NCI-H2196 (cell line): ENCODE measurements at regions not wholly inside any gene's neighbourhood (a gene's known extent, or its start where the extent isn't known, plus 50 kb on each side); places are given as distances from the start of the nearest gene placed in this dataset.
A peak's percentile ranks its signal among the peaks of the same experiment; 100 is the strongest.
"Not testable (repeated sequence)": the region's sequence is repeated elsewhere in the genome, so short reads cannot be mapped to it uniquely, and the experiment has no call there.

ENCODE experiments used
- DNase-seq: peaks from one replicate; lab custom pipeline; 2025; ENCODE audit not compliant: unreplicated experiment; lab: John Stamatoyannopoulos, UW

DNA sequence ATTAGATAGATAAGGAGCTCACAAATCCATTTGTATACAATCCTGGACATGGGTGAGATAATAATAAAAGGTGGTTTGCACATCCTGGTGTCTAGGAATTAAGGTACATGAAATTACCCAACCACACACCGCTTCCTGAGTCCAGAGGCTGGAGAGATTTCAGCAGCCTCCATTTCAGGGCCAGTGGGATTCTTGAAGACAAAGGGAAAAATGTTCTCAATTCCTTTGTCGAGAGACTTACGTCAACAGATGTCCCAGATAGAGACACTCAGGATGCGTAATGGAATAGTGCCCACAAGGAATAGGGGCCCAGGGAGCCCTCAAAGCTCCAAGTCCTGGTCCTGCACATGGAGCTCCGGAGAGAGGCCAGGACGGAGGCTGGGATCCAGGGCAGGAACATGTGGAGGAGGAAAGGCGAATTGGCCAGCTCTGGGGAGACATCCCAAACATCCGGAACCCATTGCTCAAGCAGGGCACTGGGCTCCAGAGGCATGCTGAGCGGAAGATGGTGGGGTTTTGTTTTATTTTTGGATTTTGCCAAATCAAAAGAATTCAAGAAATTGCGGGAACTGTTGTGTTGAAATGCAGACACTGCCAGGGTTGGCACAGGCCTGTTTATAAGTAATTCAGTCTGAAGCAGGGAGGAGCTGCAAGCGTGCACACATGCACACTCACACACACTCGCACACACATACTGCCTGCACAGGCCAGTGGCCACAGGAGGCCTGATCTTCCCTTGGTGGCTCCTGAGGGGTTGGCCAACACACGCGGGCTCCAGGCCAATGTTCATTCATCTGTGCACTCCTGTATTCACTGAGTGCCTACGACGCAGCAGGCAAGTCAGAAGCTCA is 97.2 kb downstream of the NOG start:
- no peak for DNase-seq

DNA sequence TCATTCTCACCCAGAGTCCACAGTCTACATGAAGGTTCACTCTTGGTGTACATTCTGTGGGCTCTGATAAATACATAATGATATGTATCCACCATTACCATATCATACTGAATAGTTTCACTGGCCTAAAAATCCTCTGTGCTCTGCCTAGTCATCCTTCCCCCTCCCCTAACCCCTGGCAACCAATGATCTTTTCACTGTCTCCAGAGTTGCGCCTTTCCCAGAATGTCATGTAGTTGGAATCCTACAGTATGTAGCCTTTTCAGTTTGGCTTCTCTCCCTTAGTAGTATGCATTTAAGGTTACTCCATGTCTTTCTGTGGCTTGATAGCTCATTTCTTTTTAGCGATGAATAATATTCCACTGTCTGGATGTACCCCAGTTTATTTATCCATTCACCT is 101.3 kb downstream of the NOG start:
- no peak for DNase-seq

DNA sequence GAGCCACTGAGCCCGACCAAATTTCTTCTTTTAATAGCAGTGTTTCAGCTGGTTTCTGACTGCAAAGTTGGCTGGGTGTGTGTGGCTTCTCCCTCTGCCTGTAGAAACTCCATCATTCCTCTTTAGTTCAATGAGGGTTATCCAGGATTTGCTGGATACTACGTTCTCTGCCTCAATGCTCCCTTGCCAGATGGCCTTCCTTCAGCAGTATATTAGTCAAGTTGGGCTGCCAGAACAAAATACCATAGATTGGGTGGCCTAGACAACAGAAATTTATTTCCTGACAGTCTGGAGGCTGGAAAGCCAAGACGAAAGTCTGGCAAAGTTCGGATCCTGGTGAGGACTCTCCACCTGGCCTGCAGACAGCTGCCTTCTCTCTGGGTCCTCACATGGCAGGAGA is 103.7 kb downstream of the NOG start:
- no peak for DNase-seq

DNA sequence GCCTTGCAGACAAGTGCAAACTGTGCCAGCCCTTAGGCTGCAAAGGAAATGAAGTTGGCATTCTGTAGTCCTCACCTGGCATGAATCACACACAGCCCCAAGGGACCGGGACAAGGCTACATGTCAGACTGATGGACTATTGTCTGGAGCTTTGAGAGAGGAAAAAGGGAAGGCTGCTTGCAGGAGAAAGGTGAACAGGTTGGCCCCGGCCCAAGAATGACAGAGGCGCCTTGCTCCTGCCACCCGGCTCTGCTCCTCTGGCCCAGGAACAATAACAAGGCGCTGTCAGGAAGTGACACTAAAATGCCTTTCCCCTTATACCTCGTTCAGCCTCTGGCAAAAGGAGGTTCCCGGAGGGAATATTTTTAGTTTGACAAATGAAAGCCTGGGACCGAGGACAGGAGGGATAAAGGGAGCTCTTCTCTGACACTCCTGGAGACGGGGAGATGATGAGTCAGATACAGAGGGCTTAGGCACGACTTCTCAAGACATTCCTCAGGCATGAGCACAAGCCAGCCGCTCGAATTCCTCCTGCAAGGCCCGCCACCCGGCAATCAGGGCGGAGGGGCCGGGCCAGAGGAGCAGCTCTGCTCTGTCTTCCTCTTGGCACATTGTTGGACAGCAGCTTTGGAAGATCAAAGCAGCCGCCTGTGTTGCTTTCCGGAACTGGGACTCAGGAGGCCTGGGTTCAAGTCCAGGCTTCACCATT is 105.8 kb downstream of the NOG start:
- DNase-seq = no peak

DNA sequence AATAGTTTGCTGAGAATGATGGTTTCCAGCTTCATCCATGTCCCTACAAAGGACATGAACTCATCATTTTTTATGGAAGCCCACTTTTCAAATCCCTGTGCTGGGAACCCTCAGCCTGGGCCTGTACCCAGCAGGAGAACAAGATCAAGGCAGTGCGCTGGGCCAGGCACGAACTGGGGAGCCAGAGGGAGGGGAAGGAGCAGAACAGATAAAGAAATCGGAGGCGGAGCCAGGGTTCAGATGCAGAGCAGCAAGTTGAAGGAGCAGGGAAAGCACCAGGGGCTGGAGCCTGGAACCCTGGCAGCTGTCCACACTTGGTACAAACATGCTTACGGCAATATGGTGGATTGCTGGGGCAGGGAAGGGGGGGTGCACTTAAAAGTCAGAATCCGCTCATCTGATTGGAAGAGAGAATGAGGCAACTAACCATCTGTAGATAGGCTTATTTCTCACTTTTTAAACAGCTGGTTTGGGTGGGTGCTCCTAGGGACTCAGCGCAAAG is 107.5 kb downstream of the NOG start:
- no peak for DNase-seq

DNA sequence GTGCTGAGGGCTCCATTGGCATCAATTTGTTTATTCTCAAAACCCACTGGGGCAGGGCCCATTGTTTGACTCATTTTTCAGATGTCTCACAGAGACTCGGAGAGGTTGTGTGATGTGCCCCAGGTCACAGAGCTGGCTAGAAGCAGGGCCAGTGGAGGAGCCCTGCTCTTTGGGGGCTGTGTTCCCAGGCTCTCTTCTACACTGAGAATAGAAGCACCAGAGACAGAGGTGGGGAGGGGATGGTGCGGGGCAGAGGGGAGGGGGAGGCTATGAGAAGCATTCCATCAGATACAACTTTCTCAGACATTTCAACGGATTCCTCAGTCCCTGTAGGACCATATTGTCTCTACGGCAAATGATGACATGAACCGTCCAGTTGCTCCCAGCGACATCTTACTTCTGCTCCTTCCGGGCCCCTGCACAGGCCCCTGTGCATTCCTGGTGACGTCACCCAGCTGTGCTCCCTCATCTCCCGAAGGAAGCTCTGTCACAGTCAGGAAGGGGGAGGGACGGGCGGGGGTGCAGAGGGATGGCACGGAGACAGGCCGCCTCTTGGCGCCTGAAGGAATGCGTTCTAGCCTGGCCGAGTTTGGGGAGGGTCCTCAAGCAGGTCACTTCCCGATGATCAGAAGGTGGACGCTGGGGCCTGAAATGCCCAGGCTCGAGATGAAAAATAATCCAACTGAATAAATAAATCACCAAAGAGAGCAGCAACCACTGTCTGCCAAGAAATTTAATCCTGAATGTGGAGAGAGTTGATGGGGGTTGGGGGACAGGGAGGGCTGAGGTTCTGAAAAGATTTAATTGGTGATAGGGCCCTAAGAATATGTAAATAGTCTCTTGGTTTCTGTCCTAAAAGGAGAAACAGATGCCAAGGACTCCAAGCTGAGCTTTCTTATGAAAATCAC is 114.1 kb downstream of the NOG start:
- no peak for DNase-seq

DNA sequence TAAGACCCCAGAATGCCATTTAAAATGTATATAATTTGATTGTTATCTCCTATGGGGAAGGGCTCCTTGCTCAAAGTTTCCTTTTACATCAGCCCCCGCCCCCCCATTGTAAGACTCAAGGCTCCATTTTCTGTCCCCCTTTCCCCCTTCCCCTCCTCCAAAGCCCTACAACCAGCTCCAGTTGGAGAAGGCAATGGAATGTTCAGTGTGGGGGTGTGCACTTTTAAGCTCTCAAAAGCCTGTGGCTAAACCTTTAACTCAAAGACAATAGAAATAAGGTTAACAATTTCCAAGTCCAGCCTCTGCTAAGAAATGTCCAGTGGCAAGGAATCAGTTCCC is 114.7 kb downstream of the NOG start:
- no peak for DNase-seq

DNA sequence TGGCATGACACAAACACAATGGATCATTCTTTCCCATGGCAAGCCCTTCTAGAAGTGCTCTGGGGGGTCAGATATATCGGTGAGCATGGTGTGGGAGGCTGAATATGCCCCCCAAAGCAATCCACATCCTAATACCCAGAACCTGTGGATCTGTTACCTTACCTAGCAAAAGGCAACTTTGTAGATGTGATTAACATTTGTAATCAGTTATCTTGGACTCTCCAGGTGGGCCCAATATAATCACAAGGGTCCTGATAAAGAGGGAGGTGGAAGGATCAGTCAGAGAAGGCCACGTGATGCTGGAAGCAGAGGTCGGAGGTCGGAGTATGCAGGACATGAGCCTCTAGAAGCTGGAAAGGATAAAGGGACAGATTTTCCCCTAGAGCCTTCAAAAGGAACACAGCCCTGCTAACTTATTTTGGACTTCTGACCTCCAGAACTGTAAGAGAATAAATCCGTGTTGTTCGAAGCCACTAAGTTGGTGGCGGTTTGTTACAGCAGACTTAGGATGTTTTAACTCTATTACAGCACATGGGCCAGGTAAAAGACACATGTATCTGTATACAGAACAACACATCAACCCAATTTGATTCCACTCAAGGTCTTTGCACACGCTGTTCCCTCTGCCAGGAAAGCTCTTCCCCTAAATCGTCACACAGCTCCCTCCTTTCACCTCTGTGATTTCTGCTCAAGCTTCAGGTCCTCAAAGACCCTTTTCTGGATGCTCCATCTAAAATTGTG is 115.3 kb downstream of the NOG start:
- no peak for DNase-seq

DNA sequence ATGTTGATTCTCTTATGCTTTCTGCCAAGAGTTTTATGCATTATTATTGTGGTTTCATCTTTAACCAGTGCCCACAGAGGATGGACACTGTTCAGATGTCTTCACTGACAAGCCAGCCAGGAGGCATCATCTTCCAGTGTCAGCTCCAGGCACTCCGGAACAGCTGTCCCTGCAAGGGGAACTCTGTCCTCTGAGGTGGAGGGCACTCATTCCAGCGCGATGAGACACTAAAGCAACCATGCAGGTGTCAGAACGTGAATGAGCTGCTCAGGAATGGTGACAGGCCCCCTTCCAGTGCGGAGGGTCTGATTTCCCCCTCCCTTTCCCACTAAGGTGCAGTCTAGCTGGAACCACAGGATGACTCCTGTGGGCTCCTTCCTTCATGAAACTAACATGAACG is 117.5 kb downstream of the NOG start:
- DNase-seq = no peak

DNA sequence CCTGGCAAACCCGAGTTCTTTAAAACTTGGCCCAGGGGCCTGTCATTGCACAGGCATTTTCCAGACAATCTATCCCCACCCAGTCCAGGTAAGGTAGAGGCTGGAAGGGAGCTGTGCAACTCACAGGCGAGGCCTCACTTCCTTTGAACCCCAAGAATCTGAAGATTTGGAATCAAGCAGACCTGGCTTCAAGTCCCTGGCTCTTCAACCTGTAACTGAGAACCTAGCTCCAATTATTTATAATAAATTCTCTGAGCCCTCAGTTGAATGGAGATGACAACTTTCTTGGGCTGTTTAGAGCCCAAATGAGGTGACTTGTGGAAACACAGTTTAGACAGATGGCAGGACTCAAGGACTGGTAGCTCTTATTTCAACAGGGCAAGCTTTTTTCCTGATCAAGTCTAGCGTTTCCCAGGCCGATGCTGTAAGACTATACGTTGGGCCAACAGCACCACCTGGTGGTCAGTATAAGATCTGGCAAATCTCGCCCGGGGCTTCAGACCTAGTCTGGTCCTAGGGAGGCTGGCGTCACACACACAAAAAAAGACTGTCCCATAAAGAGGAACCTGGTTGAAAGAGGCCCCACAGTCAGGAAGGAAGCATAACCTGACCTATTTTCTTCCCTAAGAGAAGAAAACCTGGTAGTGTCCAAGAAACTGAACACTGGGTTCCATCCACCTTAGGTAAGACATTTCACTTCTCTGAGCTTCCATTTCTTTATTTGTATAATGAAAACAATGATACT is 117.9 kb downstream of the C17orf67 start:
- DNase-seq = peak; percentile 83

DNA sequence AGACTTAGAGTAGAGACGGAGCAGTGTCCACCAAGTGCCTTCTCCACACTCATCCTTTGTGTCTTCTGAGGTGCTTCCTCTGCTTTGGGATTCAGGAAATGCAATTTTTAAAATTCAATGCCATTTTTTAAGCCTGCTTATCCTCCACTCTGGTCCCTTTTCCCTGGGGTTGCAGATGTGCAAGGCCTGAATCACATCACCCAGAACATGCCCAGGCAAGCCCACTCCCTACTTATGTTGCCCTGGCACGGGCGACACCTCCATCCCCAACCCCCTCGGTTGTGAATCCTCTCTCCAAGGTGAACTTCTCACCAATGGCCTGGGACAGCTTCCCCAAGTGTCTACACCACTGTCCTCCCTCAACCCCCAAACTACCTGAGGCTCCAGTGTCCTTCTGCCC is 116.2 kb downstream of the C17orf67 start:
- DNase-seq = no peak

DNA sequence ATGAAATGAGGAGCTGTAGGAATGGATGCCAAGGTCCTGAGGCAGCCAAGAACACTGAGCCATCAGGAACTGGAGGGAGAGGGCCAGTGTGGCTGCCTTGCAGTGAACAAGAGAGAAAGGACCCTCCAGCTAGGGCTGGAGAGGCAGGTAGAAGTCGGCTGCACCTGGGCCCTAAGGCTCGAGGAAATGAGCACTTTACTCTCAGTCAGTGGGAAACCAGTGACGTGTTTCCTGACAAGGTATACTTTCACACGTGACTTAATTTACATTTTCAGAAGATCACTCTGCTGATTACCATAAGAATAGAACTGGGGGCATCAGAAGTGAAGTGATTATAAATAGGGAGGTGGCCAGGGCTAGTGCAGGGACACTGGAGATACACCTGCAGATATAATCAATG is 115.2 kb downstream of the C17orf67 start:
- DNase-seq = no peak

DNA sequence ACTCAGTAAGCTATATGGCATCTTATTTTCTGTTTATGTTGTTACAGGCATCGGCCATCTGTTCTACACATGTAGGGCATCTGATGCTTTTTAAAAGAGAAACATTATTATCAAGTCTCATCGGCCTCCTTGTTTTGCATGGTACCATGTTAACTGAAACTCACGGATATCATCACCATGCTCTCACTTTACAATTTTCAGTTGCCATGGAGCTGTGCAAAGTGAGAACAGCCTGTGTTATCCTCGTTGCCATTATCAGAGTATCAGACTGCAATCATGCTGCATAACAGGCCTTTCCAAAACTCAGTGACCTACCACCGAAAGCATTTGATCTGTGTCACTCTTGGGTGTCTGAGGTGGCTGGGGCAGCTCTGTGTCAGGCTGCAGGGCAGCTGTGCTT is 110.3 kb downstream of the C17orf67 start:
- no peak for DNase-seq

DNA sequence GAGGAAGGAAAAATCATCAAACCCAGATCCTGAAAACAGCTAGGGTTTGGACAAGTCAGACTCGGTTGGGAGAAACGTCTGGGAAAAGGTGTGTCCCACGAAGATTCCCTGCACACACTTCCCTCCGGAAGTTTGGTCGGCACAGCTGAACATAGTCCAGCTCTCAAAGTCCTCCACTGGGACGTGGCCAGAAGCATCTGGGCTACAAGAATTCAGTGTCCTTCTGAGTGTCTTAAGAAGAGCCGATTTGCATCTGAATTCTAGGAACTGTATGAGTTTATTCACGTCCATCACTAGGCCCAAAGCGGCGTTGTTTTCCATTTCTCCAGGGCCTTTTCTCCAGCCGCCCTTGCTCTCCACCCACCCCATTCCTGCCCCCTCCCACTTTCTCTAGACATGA is 109.1 kb downstream of the C17orf67 start:
- no peak for DNase-seq

DNA sequence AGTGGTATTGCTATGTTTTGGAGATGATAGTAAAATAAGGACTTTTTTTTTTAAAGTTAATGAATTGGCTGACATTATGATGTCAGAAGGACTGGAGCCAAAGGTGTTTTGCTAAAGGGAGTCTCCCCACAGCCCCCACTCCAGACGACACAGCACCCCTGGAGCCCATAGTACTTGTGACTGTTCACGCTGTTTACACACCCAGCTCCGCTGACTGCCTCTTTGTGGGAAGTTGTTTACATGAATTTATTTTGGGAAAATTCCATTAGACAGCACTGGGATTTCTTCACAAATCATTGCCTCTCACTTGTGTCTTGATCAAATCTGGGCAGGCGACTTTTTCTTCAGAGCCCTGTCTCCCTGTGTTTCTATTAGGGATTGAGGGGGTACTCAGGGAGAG is 108.6 kb downstream of the C17orf67 start:
- DNase-seq = no peak

DNA sequence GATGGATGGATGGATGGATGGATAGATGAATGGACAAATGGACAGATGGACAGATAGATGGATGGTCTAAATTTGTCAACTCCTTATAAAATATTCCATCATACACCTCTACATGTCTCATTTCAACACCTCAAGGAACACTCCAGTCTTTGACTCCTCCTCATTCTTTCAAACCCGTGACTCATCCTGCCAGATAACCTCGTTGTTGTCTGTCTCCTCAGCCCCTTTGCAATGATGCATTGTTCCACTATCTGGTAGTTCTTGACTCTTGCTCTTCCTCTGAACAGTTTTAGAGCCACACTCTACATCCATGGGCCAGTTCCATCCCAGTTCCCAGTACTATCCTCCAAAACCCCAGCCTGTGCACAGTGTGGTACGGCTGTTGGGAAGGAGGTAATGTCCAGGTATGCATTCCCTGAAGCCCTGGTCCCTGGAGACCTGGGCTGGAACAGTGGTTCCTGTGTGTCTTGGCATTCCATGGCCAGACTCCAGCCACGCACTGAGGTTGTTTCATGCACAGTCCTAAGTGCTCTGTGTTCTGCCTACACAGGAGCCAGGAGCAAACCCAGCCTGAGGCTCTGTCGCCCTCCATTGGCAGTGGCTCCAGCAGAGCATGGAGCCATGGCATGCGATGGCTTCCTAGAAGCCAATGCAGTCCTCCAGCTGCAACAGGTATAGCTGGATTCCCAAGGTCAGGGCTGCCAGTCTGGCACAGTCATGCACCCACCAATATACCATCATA is 105.7 kb downstream of the C17orf67 start:
- DNase-seq = no peak

DNA sequence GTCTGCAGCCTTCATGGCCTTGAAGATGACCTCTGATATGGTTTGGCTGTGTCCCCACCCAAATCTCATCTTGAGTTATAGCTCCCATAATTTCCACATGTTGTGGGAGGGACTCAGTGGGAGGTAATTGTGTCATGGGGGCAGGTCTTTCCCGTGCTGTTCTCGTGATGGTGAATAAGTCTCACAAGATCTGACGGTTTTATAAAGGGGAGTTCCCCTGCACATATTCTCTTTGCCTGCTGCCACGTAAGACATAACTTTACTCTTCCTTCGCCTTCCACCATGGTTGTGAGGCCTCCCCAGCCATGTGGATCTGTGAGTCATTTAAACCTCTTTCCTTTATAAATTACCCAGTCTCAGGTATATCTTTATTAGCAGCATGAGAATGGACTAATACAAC is 102.6 kb downstream of the C17orf67 start:
- DNase-seq = not testable (repeated sequence)

DNA sequence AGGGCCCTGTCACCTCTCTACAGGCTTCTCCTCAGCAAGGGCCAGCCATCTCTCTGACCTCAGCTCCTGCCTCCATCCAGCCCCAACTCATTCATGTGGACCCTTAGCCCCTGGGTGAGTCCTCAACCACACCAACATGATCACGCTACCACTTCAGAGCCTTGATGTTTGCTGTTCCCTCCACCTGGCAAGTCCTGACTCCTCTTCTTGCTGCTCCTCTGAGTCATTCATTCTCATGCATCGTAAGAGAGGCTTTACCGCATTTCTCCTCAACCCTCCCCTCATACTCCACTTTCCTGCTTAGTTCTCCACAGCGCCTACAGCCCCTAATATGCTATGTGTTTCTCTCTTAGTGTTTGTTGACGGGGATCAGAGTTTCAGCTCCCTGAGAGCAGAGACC is 99.9 kb downstream of the C17orf67 start:
- no peak for DNase-seq

DNA sequence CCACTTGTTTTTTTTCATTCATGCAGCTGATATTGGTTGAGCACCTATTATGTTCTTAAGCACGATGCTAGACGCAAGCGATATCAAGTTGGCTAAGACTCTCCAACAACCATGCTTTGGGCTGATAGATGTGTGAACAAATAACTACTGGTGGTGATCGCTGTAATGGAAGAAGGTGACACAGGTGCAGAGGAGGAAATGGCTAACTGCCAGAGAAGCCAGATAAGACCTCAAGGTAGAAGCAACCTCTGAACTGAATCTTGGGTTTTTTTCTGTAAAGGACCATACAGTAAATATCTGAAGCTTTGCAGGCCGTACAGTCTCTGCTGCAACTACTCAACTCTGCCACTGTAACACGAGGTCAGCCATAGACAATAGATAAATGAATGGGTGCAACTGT is 97.9 kb downstream of the C17orf67 start:
- DNase-seq = no peak
